Mesenchymal stem cell (in vitro differentiated cells and primary cell): ENCODE measurements at regions not wholly inside any gene's neighbourhood (a gene's known extent, or its start where the extent isn't known, plus 50 kb on each side); places are given as distances from the start of the nearest gene placed in this dataset.

ENCODE experiments used
- DNase-seq: peaks from one replicate; pipeline ENCODE4 v3.0.0-alpha.2; 2013
- H2AFZ ChIP-seq: one replicate; pipeline ENCODE4 v1.6.1; 2013; ENCODE audit warnings: low read depth, mild to moderate bottlenecking, control low read depth, inconsistent platforms, low read length, moderate library complexity
- H2AK5ac ChIP-seq: 2 replicates; pipeline ENCODE4 v1.6.1; 2013; ENCODE audit warnings: low read length, moderate library complexity, mild to moderate bottlenecking, inconsistent platforms; ENCODE audit not compliant: severe bottlenecking
- H2BK120ac ChIP-seq: one replicate; pipeline ENCODE4 v1.6.1; 2013; ENCODE audit warnings: low read depth, mild to moderate bottlenecking, inconsistent platforms, low read length, moderate library complexity
- H2BK12ac ChIP-seq, 2 experiments: one replicate each; pipeline ENCODE4 v1.6.1; 2013; ENCODE audit warnings: inconsistent platforms in 2 of 2, low read length in 2 of 2, mild to moderate bottlenecking in 2 of 2, moderate library complexity in 2 of 2, control low read depth in 1 of 2
- H2BK15ac ChIP-seq: one replicate; pipeline ENCODE4 v1.6.1; 2013; ENCODE audit warnings: mild to moderate bottlenecking, low read depth, inconsistent platforms; ENCODE audit not compliant: poor library complexity, severe bottlenecking
- H2BK5ac ChIP-seq: 2 replicates; pipeline ENCODE4 v1.6.1; 2013; ENCODE audit warnings: low read depth, mild to moderate bottlenecking, low read length, control low read depth, inconsistent platforms; ENCODE audit not compliant: poor library complexity, severe bottlenecking
- H3K14ac ChIP-seq, 2 experiments: one replicate each; pipeline ENCODE4 v1.6.1; 2013; ENCODE audit warnings: inconsistent platforms in 2 of 2, low read length in 2 of 2, control low read depth in 1 of 2, mild to moderate bottlenecking in 1 of 2, moderate library complexity in 1 of 2
- H3K18ac ChIP-seq, 2 experiments: one replicate each; pipeline ENCODE4 v1.6.1; 2013; ENCODE audit warnings: inconsistent platforms in 2 of 2, low read length in 2 of 2, control low read depth in 1 of 2, low read depth in 1 of 2, mild to moderate bottlenecking in 1 of 2
- H3K23ac ChIP-seq, 2 experiments: one replicate each; pipeline ENCODE4 v1.6.1; 2013; ENCODE audit warnings: inconsistent platforms in 2 of 2, low read length in 2 of 2, mild to moderate bottlenecking in 2 of 2, moderate library complexity in 2 of 2, control low read depth in 1 of 2
- H3K27ac ChIP-seq: 2 replicates; pipeline ENCODE4 v1.5.1; 2013; ENCODE audit warnings: mild to moderate bottlenecking, moderate library complexity, low read length, control low read depth, inconsistent platforms; ENCODE audit not compliant: poor library complexity, severe bottlenecking
- H3K27me3 ChIP-seq, 2 experiments: 2 replicates each; pipeline versions ENCODE4 v1.6.1 to v1.7.0; 2013; ENCODE audit warnings: low read length in 2 of 2, mild to moderate bottlenecking in 2 of 2, moderate library complexity in 2 of 2, control low read depth in 1 of 2, inconsistent platforms in 1 of 2; ENCODE audit not compliant: control insufficient read depth in 1 of 2, insufficient read depth in 1 of 2
- H3K36me3 ChIP-seq, 2 experiments: 2 replicates each; pipeline versions ENCODE4 v1.6.1 to v1.7.0; 2013; ENCODE audit warnings: low read length in 2 of 2, control low read depth in 1 of 2, inconsistent platforms in 1 of 2, low read depth in 1 of 2, mild to moderate bottlenecking in 1 of 2; ENCODE audit not compliant: insufficient read depth in 2 of 2, control insufficient read depth in 1 of 2
- H3K4ac ChIP-seq, 2 experiments: one replicate each; pipeline ENCODE4 v1.6.1; 2013; ENCODE audit warnings: inconsistent platforms in 2 of 2, low read length in 2 of 2, mild to moderate bottlenecking in 2 of 2, moderate library complexity in 2 of 2, control low read depth in 1 of 2, low read depth in 1 of 2
- H3K4me1 ChIP-seq: 2 replicates; pipeline ENCODE4 v1.6.1; 2013; ENCODE audit warnings: low read depth, low read length, control low read depth; ENCODE audit not compliant: control insufficient read depth, insufficient read depth
- H3K4me2 ChIP-seq: 2 replicates; pipeline ENCODE4 v1.6.1; 2013; ENCODE audit warnings: low read length, mild to moderate bottlenecking, inconsistent platforms; ENCODE audit not compliant: poor library complexity, severe bottlenecking
- H3K4me3 ChIP-seq, 2 experiments: 2 replicates each; pipeline versions ENCODE4 v1.5.1 to v1.7.0; 2013; ENCODE audit warnings: low read length in 2 of 2, mild to moderate bottlenecking in 2 of 2, control low read depth in 1 of 2, low read depth in 1 of 2; ENCODE audit not compliant: insufficient read depth in 1 of 2
- H3K79me1 ChIP-seq: replicated peaks from 2 replicates; pipeline ENCODE4 v1.6.1; 2013; ENCODE audit warnings: mild to moderate bottlenecking, control low read depth, low read length, inconsistent platforms; ENCODE audit not compliant: poor library complexity, severe bottlenecking
- H3K9ac ChIP-seq: 2 replicates; pipeline ENCODE4 v1.7.0; 2013; ENCODE audit warnings: mild to moderate bottlenecking, low read length, moderate library complexity
- H3K9me3 ChIP-seq: 2 replicates; pipeline ENCODE4 v1.7.0; 2013; ENCODE audit warnings: mild to moderate bottlenecking, low read length; ENCODE audit not compliant: control insufficient read depth
- H4K8ac ChIP-seq: one replicate; pipeline ENCODE4 v1.6.1; 2013; ENCODE audit warnings: inconsistent platforms, mild to moderate bottlenecking, low read length, moderate library complexity
- H4K91ac ChIP-seq: one replicate; pipeline ENCODE4 v1.6.1; 2013; ENCODE audit warnings: mild to moderate bottlenecking, low read length, inconsistent platforms
- WGBS: methylation state at CpG from one replicate; pipeline ENCODE4 v1.1.7; 2013; ENCODE audit warnings: mixed read lengths; 5-methylcytosine and 5-hydroxymethylcytosine counted together

GRCh38 chr2:239831861-239832489 lies 193.2 kb downstream of the NDUFA10 start:
- DNase-seq = no peak
- Histone ChIP-seq H2BK15ac (no peak overlapping the region), H2AK5ac (no peak overlapping the region), H3K4ac (no peak overlapping the region), H3K79me1 (no peaks in the 10 kb centered on the region), H2BK120ac (no peak overlapping the region), H3K36me3 (no peaks in the 10 kb centered on the region), H3K14ac (no peak overlapping the region), H3K27ac (no peak overlapping the region), H2BK12ac (no peak overlapping the region), H3K4me2 (no peak overlapping the region), H3K9me3 (peaks cover 10% of the 10 kb centered on the region), H2AFZ (no peak overlapping the region), H4K8ac (no peak overlapping the region), H3K4me1 (no peaks in the 10 kb centered on the region), H3K4me3 (no peak overlapping the region), H2BK5ac (no peak overlapping the region), H3K23ac (no peak overlapping the region), H3K18ac (no peak overlapping the region), H4K91ac (no peak overlapping the region), H3K9ac (no peak overlapping the region), H3K27me3 (peaks cover 0 to 12% of the 10 kb centered on the region in 2 experiments)
- 75% methylated on average over 4 of the region's 4 CpGs for WGBS

DNA sequence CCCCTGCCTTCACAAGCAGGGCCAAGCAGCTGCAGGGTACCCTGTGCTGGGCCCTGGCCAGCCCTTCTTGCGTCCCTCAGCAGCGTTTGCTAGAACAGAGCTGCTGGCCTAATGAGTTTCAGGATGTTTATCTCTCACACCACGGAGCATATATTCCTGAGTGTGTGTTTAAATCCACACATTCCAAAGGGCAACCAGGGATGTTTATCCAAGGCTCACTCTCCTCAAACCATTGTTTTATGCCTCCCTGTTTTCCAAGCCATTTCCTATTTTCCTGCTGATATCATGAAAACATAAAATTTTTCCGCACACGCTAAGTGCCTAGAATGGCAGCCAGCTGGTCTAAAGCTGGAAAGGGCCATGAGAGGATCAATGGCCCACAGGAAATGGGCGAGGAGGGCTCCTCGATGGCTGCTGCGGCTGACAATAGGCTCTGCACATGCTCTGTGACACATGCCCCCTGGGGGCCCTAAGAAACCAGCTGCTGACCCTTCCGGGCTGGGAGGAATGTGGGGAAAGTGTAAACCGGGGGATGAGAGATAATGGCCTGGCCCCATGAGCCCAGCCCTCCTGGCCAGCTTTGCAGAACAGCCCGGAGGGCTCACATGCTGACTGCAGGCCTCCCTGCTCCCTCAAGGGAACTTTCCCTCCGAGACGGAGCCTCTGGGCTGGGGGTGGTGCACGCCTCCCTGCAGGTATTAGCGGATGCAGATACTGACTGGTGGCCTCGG lies 194.0 kb downstream of the NDUFA10 start:
- Histone ChIP-seq H2AFZ (no peak overlapping the region), H2BK12ac (no peak overlapping the region), H3K9ac (no peak overlapping the region), H3K18ac (no peak overlapping the region), H3K27ac (no peak overlapping the region), H3K36me3 (no peaks in the 10 kb centered on the region), H2BK5ac (no peak overlapping the region), H3K14ac (no peak overlapping the region), H2AK5ac (no peak overlapping the region), H3K4me3 (no peak overlapping the region), H3K9me3 (peaks cover 4% of the 10 kb centered on the region), H2BK120ac (no peak overlapping the region), H3K4ac (no peak overlapping the region), H4K8ac (no peak overlapping the region), H3K4me1 (no peaks in the 10 kb centered on the region), H3K23ac (no peak overlapping the region), H3K4me2 (no peak overlapping the region), H2BK15ac (no peak overlapping the region), H4K91ac (no peak overlapping the region), H3K27me3 (peaks cover 0 to 19% of the 10 kb centered on the region in 2 experiments), H3K79me1 (no peaks in the 10 kb centered on the region)
- 58% methylated on average over 16 of the region's 16 CpGs for WGBS
- DNase-seq = no peak

GRCh38 chr2:239830121-239831000 lies 194.8 kb downstream of the NDUFA10 start:
- no peak overlapping the region for H2BK15ac ChIP-seq
- H3K79me1 ChIP-seq = no peaks in the 10 kb centered on the region
- H4K91ac ChIP-seq = no peak overlapping the region
- H2BK5ac ChIP-seq = no peak overlapping the region
- H3K4ac ChIP-seq = no peak overlapping the region
- no peak overlapping the region for H3K27ac ChIP-seq
- no peak overlapping the region for H2AK5ac ChIP-seq
- no peak overlapping the region for H3K4me2 ChIP-seq
- peaks cover 0 to 24% of the 10 kb centered on the region in 2 experiments for H3K27me3 ChIP-seq
- H3K23ac ChIP-seq = no peak overlapping the region
- H3K9ac ChIP-seq = no peak overlapping the region
- H3K4me1 ChIP-seq = no peaks in the 10 kb centered on the region
- H3K18ac ChIP-seq = no peak overlapping the region
- no peak overlapping the region for H4K8ac ChIP-seq
- H2BK12ac ChIP-seq = no peak overlapping the region
- no peak overlapping the region for H2AFZ ChIP-seq
- H2BK120ac ChIP-seq = no peak overlapping the region
- H3K36me3 ChIP-seq = no peaks in the 10 kb centered on the region
- no peak overlapping the region for H3K4me3 ChIP-seq
- no peak for DNase-seq
- peaks cover 4% of the 10 kb centered on the region for H3K9me3 ChIP-seq
- no peak overlapping the region for H3K14ac ChIP-seq
- 66% methylated on average over 9 of the region's 9 CpGs for WGBS

- Histone ChIP-seq H2AFZ (no peak overlapping the region), H2BK15ac (no peak overlapping the region), H3K23ac (no peak overlapping the region), H3K36me3 (no peaks in the 10 kb centered on the region), H3K9me3 (peaks cover 4% of the 10 kb centered on the region), H4K91ac (no peak overlapping the region), H3K4ac (no peak overlapping the region), H3K4me3 (no peak overlapping the region), H3K14ac (no peak overlapping the region), H3K4me1 (no peaks in the 10 kb centered on the region), H3K79me1 (no peaks in the 10 kb centered on the region), H3K4me2 (no peak overlapping the region), H3K27me3 (peaks cover 0 to 28% of the 10 kb centered on the region in 2 experiments), H2BK120ac (no peak overlapping the region), H3K9ac (no peak overlapping the region), H2AK5ac (no peak overlapping the region), H2BK5ac (no peak overlapping the region), H3K18ac (no peak overlapping the region), H4K8ac (no peak overlapping the region), H3K27ac (no peak overlapping the region), H2BK12ac (no peak overlapping the region)
- DNase-seq = no peak
- WGBS = 76% methylated on average over 15 of the region's 15 CpGs
Observed at GRCh38 chr2:239829326-239829725, 195.8 kb downstream of the NDUFA10 start.
